Keratinocyte (primary cell): ENCODE measurements at regions not wholly inside any gene's neighbourhood (a gene's known extent, or its start where the extent isn't known, plus 50 kb on each side); places are given as distances from the start of the nearest gene placed in this dataset.

Source experiments
- DNase-seq: peaks from one replicate; pipeline ENCODE4 v3.0.0-alpha.2; 2011; ENCODE audit warnings: low read depth, missing footprints, low spot score
- FAIRE-seq: peaks from 2 replicates; lab custom pipeline; 2011; peaks lifted over from hg19 to GRCh38; lab: Jason Lieb, UNC
- H2AFZ ChIP-seq: 2 replicates; pipeline ENCODE4 v1.6.0; 2012; ENCODE audit warnings: low read length, control low read depth, inconsistent platforms; ENCODE audit not compliant: control insufficient read depth
- H3K27ac ChIP-seq: 2 replicates; pipeline ENCODE4 v1.5.1; 2011; ENCODE audit warnings: low read length; ENCODE audit not compliant: control insufficient read depth, insufficient read depth
- H3K27me3 ChIP-seq: 3 replicates; pipeline ENCODE4 v1.6.0; 2011; ENCODE audit warnings: low read length; ENCODE audit not compliant: control insufficient read depth, insufficient read depth; ENCODE audit errors: extremely low read depth
- H3K36me3 ChIP-seq, 2 experiments: 2 replicates in 1 of 2; 3 replicates in 1 of 2; pipeline ENCODE4 v1.5.1; 2011; ENCODE audit warnings: low read length in 2 of 2, mild to moderate bottlenecking in 1 of 2; ENCODE audit not compliant: control insufficient read depth in 2 of 2, insufficient read depth in 2 of 2; ENCODE audit errors: extremely low read depth in 1 of 2
- H3K4me1 ChIP-seq: 3 replicates; pipeline ENCODE4 v1.5.1; 2011; ENCODE audit warnings: low read length; ENCODE audit not compliant: control insufficient read depth, insufficient read depth; ENCODE audit errors: extremely low read depth
- H3K4me2 ChIP-seq: 3 replicates; pipeline ENCODE4 v1.6.0; 2011; ENCODE audit warnings: low read depth, low read length; ENCODE audit not compliant: control insufficient read depth, insufficient read depth; ENCODE audit errors: extremely low read depth
- H3K4me3 ChIP-seq, 3 experiments: fragments of 200-600 bp in 1 of 3; sonication (generic) in 1 of 3; 2 replicates in 2 of 3; 3 replicates in 1 of 3; pipeline ENCODE4 v1.5.1; 2011 to 2016; ENCODE audit warnings: low read length in 3 of 3, mild to moderate bottlenecking in 3 of 3, control low read depth in 2 of 3, inconsistent platforms in 1 of 3, low read depth in 1 of 3, mixed read lengths in 1 of 3, mixed run types in 1 of 3, moderate library complexity in 1 of 3; ENCODE audit not compliant: control insufficient read depth in 2 of 3, insufficient read depth in 2 of 3; ENCODE audit errors: extremely low read depth in 1 of 3
- H3K79me2 ChIP-seq: 2 replicates; pipeline ENCODE4 v1.6.0; 2012; ENCODE audit warnings: low read length; ENCODE audit not compliant: control insufficient read depth, insufficient read depth
- H3K9ac ChIP-seq: 3 replicates; pipeline ENCODE4 v1.6.0; 2011; ENCODE audit warnings: low read length; ENCODE audit not compliant: control insufficient read depth, insufficient read depth; ENCODE audit errors: extremely low read depth
- H3K9me1 ChIP-seq: 3 replicates; pipeline ENCODE4 v1.6.0; 2011; ENCODE audit warnings: low read length; ENCODE audit not compliant: control insufficient read depth, insufficient read depth; ENCODE audit errors: extremely low read depth
- H3K9me3 ChIP-seq: 2 replicates; pipeline ENCODE4 v1.5.1; 2012; ENCODE audit warnings: low read depth, low read length; ENCODE audit not compliant: control insufficient read depth
- H4K20me1 ChIP-seq: 3 replicates; pipeline ENCODE4 v1.6.0; 2011; ENCODE audit warnings: low read length; ENCODE audit not compliant: control insufficient read depth, insufficient read depth; ENCODE audit errors: extremely low read depth
- EZH2 ChIP-seq: IDR thresholded peaks from one replicate; pipeline ENCODE4 v1.6.1; 2012; ENCODE audit warnings: inconsistent platforms, mild to moderate bottlenecking, low read length, moderate library complexity
- dilution Hi-C: fragments of 300-500 bp; cut with MboI; formaldehyde crosslinking; loops from one replicate; pipeline ENCODE4 v1.7.0; 2020; ENCODE audit warnings: low sequenced_read_pairs; ENCODE audit not compliant: extremely low pct_ligation_motif_present
- TF ChIP-seq, protein P1 (sequence below), 3 experiments: IDR thresholded peaks in 1 of 3; conservative IDR thresholded peaks in 1 of 3; optimal IDR thresholded peaks in 1 of 3; 2 replicates in 2 of 3; 3 replicates in 1 of 3; pipeline versions ENCODE3 to v1.5.1; 2011; ENCODE audit warnings: low read length in 3 of 3, mild to moderate bottlenecking in 3 of 3, moderate library complexity in 2 of 3, control low read depth in 1 of 3, inconsistent platforms in 1 of 3; ENCODE audit not compliant: insufficient read depth in 2 of 3; ENCODE audit errors: extremely low read depth in 1 of 3

DNA sequence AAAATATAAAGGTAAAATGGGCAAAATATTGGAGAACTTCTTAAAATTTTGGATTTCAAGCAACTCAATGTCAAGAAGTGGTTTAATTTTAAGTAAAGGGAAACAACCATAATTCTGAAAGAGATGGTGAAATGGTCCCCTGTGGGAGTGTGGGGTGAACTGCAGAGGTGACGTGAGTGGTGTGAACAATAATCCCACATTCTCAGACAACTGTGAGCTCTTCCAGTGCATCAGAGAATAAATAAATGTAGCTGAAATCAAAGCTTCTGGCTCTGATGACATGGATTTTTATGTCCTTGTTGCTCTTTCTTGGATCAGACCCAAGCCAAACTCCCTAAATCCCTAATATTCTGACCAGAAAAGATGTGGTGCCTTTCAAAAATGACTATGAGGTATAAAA lies 672.7 kb downstream of the ZEB2 start:
- Histone ChIP-seq H3K4me1 (no peaks in the 10 kb centered on the region), H2AFZ (no peak overlapping the region), H3K4me2 (no peak overlapping the region), H3K9me3 (no peaks in the 10 kb centered on the region), H4K20me1 (no peaks in the 10 kb centered on the region), H3K79me2 (no peaks in the 10 kb centered on the region), H3K4me3 (no peak overlapping the region), H3K36me3 (no peaks in the 10 kb centered on the region), H3K27ac (no peak overlapping the region), H3K9me1 (no peaks in the 10 kb centered on the region), H3K27me3 (no peaks in the 10 kb centered on the region), H3K9ac (no peak overlapping the region)
- no peak for DNase-seq
- dilution Hi-C loops = no loop called here
- FAIRE-seq = no peak
- TF ChIP-seq, protein P1, sequence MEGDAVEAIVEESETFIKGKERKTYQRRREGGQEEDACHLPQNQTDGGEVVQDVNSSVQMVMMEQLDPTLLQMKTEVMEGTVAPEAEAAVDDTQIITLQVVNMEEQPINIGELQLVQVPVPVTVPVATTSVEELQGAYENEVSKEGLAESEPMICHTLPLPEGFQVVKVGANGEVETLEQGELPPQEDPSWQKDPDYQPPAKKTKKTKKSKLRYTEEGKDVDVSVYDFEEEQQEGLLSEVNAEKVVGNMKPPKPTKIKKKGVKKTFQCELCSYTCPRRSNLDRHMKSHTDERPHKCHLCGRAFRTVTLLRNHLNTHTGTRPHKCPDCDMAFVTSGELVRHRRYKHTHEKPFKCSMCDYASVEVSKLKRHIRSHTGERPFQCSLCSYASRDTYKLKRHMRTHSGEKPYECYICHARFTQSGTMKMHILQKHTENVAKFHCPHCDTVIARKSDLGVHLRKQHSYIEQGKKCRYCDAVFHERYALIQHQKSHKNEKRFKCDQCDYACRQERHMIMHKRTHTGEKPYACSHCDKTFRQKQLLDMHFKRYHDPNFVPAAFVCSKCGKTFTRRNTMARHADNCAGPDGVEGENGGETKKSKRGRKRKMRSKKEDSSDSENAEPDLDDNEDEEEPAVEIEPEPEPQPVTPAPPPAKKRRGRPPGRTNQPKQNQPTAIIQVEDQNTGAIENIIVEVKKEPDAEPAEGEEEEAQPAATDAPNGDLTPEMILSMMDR (optimal IDR thresholded peaks at IDR 0.05 in 1 of 3, IDR thresholded peaks at IDR 0.05 in 1 of 3, conservative IDR thresholded peaks at IDR 0.05 in 1 of 3; ENCODE audit: extremely low read depth in 1 of 3, insufficient read depth in 2 of 3, low read length in 3 of 3) = no peak
- TF ChIP-seq EZH2 = no peak

DNA sequence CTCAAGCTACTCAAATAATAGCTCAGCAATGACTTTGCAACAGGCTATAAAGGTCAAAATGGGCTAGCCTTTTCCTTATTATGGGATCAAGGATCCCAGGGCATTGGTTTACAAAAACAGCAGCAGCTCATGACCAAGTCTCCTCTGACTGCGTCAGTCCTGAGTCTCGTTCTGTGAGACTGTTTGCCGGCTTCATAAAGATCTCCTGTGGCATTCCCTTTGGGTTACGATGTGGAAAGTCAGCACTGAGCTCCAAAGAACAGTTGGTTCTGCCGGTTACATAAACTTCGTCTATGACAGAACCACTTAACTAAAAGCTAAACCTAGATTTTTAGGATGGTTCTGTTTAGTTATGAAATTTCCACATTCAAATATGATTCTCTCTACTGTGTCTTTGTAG lies 674.9 kb downstream of the ZEB2 start:
- Histone ChIP-seq H3K9ac (no peak overlapping the region), H3K4me2 (no peak overlapping the region), H2AFZ (no peak overlapping the region), H3K9me1 (no peaks in the 10 kb centered on the region), H3K4me1 (no peaks in the 10 kb centered on the region), H3K27ac (no peak overlapping the region), H3K4me3 (no peak overlapping the region), H4K20me1 (no peaks in the 10 kb centered on the region), H3K36me3 (no peaks in the 10 kb centered on the region), H3K27me3 (no peaks in the 10 kb centered on the region), H3K9me3 (no peaks in the 10 kb centered on the region), H3K79me2 (no peaks in the 10 kb centered on the region)
- DNase-seq = no peak
- dilution Hi-C loops = no loop called here
- no peak for FAIRE-seq
- TF ChIP-seq, protein P1 (optimal IDR thresholded peaks at IDR 0.05 in 1 of 3, IDR thresholded peaks at IDR 0.05 in 1 of 3, conservative IDR thresholded peaks at IDR 0.05 in 1 of 3; ENCODE audit: extremely low read depth in 1 of 3, insufficient read depth in 2 of 3, low read length in 3 of 3) = no peak
- TF ChIP-seq EZH2 = no peak
